ENCODE measurements at regions not wholly inside any gene's neighbourhood (a gene's known extent, or its start where the extent isn't known, plus 50 kb on each side); places are given as distances from the start of the nearest gene placed in this dataset.
"Not testable (repeated sequence)": the region's sequence is repeated elsewhere in the genome, so short reads cannot be mapped to it uniquely, and the experiment has no call there.

DNA sequence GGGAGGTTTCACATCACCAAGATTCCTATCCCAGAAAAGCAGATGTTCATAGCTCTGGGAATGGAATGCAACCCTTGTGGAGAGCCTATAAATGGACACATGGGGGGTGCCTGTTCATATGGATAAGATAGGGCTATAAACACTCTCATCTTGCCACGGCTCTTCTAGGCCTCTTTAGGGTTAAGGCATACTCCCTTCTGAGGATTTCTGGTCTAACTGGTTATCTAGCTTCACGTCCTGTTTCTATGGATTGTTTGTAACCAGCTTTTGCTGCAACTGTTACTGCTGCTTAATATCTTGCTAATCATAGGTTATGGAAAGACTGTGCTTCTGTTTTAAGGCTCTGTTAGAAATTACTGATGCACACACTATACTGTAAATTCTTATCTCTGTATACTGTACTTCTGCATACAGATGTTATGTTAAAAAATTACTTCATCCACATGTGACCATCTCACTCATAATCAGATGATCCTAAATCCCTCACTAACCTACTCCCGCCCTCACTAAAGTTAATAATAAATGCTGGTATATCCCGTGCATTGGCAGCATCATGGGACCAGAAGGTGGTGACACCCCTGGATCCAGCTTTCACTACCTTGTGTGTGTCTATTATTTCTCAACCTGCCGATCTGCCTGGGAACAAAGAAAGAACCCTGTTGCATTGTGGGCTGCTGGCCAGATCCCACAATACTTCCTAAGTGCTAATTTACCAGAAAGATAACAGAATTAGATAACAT, 68.7 kb downstream of the PRKAB2 start:
- BruUV-seq (replicated peaks); H3K79me2 ChIP-seq (ENCODE audit: low read length); H3K27me3 ChIP-seq (ENCODE audit: low read length); H2AFZ ChIP-seq (ENCODE audit: low read length); H3K4me2 ChIP-seq (ENCODE audit: low read length); H3F3A ChIP-seq (ENCODE audit: low read length, unreplicated experiment); H3K9ac ChIP-seq (ENCODE audit: low read length); H3K36me3 ChIP-seq (ENCODE audit: low read depth, low read length); H3K27ac ChIP-seq (ENCODE audit: low read length); H3K4me3 ChIP-seq (ENCODE audit: low read length); ATAC-seq; H3K4me1 ChIP-seq (ENCODE audit: insufficient read depth, low read length); H3K9me3 ChIP-seq (ENCODE audit: low read length); H4K20me1 ChIP-seq (ENCODE audit: low read length); CTCF ChIA-PET; intact Hi-C loops (cut with micrococcal nuclease); POLR2A ChIA-PET (ENCODE audit: unreplicated experiment); H3K9me2 ChIP-seq (replicated peaks; ENCODE audit: low read length): not testable (repeated sequence)
- DNase-seq: peak; percentile 9

DNA sequence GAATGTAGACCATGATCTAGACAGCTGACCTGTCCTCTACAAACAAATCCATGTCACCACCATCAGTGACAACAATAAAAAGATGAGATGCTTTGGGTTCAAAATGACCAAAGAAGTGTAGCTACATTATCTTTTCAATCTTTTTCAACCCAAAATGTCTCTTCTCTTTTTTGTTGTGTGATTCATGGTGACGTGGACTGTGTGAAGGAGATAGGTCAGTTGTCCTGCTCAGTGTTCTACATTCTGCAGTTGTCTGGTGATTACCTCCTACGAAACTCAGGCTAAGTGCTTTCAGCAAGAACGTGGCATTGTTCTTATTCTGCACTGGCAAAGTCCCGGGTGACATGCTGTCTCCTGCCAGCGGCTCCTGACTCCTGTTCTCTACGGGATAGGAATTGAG, 73.1 kb downstream of the PRKAB2 start:
- intact Hi-C loops (cut with micrococcal nuclease): no loop called here
- H3K4me2 ChIP-seq (ENCODE audit: low read length): no peak overlapping the region
- H3K4me1 ChIP-seq (ENCODE audit: insufficient read depth, low read length): peaks cover 8% of the 10 kb centered on the region; the same call in 1 of the 2 replicates
- no peaks in the 10 kb centered on the region for H4K20me1 ChIP-seq (ENCODE audit: low read length)
- no peaks in the 10 kb centered on the region for H3K36me3 ChIP-seq (ENCODE audit: low read depth, low read length)
- BruUV-seq (replicated peaks): no TSS peak
- H3K4me3 ChIP-seq (ENCODE audit: low read length): no peak overlapping the region
- ATAC-seq (no peak), DNase-seq (peak; percentile 36)
- TF ChIP-seq EZH2phosphoT487 (IDR thresholded peaks at IDR 0.05; ENCODE audit: borderline replicate concordance, low read length) (no peak), EZH2 (IDR thresholded peaks at IDR 0.05; ENCODE audit: low read length, unreplicated experiment) (no peak)
- TF ChIP-seq, protein P1, sequence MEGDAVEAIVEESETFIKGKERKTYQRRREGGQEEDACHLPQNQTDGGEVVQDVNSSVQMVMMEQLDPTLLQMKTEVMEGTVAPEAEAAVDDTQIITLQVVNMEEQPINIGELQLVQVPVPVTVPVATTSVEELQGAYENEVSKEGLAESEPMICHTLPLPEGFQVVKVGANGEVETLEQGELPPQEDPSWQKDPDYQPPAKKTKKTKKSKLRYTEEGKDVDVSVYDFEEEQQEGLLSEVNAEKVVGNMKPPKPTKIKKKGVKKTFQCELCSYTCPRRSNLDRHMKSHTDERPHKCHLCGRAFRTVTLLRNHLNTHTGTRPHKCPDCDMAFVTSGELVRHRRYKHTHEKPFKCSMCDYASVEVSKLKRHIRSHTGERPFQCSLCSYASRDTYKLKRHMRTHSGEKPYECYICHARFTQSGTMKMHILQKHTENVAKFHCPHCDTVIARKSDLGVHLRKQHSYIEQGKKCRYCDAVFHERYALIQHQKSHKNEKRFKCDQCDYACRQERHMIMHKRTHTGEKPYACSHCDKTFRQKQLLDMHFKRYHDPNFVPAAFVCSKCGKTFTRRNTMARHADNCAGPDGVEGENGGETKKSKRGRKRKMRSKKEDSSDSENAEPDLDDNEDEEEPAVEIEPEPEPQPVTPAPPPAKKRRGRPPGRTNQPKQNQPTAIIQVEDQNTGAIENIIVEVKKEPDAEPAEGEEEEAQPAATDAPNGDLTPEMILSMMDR (conservative IDR thresholded peaks at IDR 0.05; ENCODE audit: low read depth, low read length): no peak
- H3K9me2 ChIP-seq (replicated peaks; ENCODE audit: low read length): no peaks in the 10 kb centered on the region
- H2AFZ ChIP-seq (ENCODE audit: low read length): no peak overlapping the region
- no peak overlapping the region for H3K27ac ChIP-seq (ENCODE audit: low read length)
- H3K9me3 ChIP-seq (ENCODE audit: low read length): no peaks in the 10 kb centered on the region
- no peaks in the 10 kb centered on the region for H3F3A ChIP-seq (ENCODE audit: low read length, unreplicated experiment)
- H3K79me2 ChIP-seq (ENCODE audit: low read length): no peaks in the 10 kb centered on the region
- H3K9ac ChIP-seq (ENCODE audit: low read length): no peak overlapping the region
- ChIA-PET POLR2A (ENCODE audit: unreplicated experiment) (no interaction called here), CTCF (no interaction called here)
- H3K27me3 ChIP-seq (ENCODE audit: low read length): no peaks in the 10 kb centered on the region

DNA sequence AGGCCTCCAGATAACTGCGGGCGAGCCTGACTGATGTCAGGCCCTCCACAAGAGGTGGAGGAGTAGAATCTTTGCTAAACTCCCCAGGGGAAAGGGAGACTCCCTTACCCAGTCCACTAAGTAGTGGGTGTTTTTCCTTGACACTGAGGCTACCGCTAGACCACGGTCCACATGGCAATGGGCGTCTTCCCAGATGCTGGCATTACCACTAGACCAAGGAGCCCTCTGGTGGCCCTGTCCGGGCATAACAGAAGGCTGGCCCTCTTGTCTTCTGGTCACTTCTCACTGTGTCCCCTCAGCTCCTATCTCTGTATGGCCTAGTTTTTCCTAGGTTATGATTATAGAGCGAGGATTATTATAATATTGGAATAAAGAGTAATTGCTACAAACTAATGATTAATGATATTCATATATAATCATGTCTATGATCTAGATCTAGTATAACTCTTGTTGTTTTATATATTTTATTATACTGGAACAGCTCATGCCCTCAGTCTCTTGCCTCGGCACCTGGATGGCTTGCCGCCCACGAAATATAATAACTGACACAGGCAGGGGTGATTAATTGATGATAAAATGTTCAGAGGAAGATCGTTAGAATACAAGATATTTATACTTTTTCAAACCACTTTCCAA, 73.8 kb downstream of the PRKAB2 start:
- ATAC-seq; H3K79me2 ChIP-seq (ENCODE audit: low read length); H3K27ac ChIP-seq (ENCODE audit: low read length); H3K9ac ChIP-seq (ENCODE audit: low read length); H4K20me1 ChIP-seq (ENCODE audit: low read length); H3K4me1 ChIP-seq (ENCODE audit: insufficient read depth, low read length); H3K9me2 ChIP-seq (replicated peaks; ENCODE audit: low read length); H2AFZ ChIP-seq (ENCODE audit: low read length); H3K36me3 ChIP-seq (ENCODE audit: low read depth, low read length); POLR2A ChIA-PET (ENCODE audit: unreplicated experiment); H3K4me3 ChIP-seq (ENCODE audit: low read length); H3K9me3 ChIP-seq (ENCODE audit: low read length); H3K4me2 ChIP-seq (ENCODE audit: low read length); H3K27me3 ChIP-seq (ENCODE audit: low read length); H3F3A ChIP-seq (ENCODE audit: low read length, unreplicated experiment); BruUV-seq (replicated peaks): not testable (repeated sequence)
- TF ChIP-seq, protein P1 (conservative IDR thresholded peaks at IDR 0.05; ENCODE audit: low read depth, low read length): peak; percentile 55
- intact Hi-C loops (cut with micrococcal nuclease): loop anchor here (1.0 kb wide), 1 partner anchor 22 kb away; no protein-coding TSS in a partner anchor
- CTCF ChIA-PET: interaction anchor here (0.6 kb wide), 1 partner anchor 44 kb away, joined by 11 read pairs; no protein-coding TSS in a partner anchor
- peak; percentile 58 for DNase-seq
